WI38 (cell line): ENCODE measurements at regions not wholly inside any gene's neighbourhood (a gene's known extent, or its start where the extent isn't known, plus 50 kb on each side); places are given as distances from the start of the nearest gene placed in this dataset.

Experiments used
- H3K4me3 ChIP-seq: 2 replicates; pipeline ENCODE4 v1.5.1; 2011; ENCODE audit warnings: low read depth, mild to moderate bottlenecking, control low read depth, low read length
- CTCF ChIP-seq: IDR thresholded peaks from 2 replicates; pipeline ENCODE4 v1.5.1; 2012; ENCODE audit warnings: low read depth, mild to moderate bottlenecking, control low read depth, low read length

GRCh38 chr2:160862226-160862625, 298.0 kb upstream of the TANK start:
- TF ChIP-seq CTCF = no peak
- no peak overlapping the region for H3K4me3 ChIP-seq

GRCh38 chr2:160868891-160869290, 291.3 kb upstream of the TANK start:
- H3K4me3 ChIP-seq = 0 out of 2 replicates have a peak overlapping the region, but pooled peaks have one; percentile 20
- TF ChIP-seq CTCF = no peak

GRCh38 chr2:160869411-160869810, 290.8 kb upstream of the TANK start:
- H3K4me3 ChIP-seq = 0 out of 2 replicates have a peak overlapping the region, but pooled peaks have one; percentile 20
- TF ChIP-seq CTCF = no peak

GRCh38 chr2:160870729-160871465, 289.3 kb upstream of the TANK start:
- H3K4me3 ChIP-seq = no peak overlapping the region
- no peak for TF ChIP-seq CTCF

GRCh38 chr2:160871953-160872352, 288.3 kb upstream of the TANK start:
- no peak overlapping the region for H3K4me3 ChIP-seq
- no peak for TF ChIP-seq CTCF

GRCh38 chr2:160876029-160876428, 284.2 kb upstream of the TANK start:
- no peak for TF ChIP-seq CTCF
- H3K4me3 ChIP-seq = no peak overlapping the region

- TF ChIP-seq CTCF = no peak
- H3K4me3 ChIP-seq = no peak overlapping the region
These were observed 283.5 kb upstream of the TANK start for GRCh38 chr2:160876765-160877164.
